NCI-H69 (cell line): ENCODE measurements at regions not wholly inside any gene's neighbourhood (a gene's known extent, or its start where the extent isn't known, plus 50 kb on each side); places are given as distances from the start of the nearest gene placed in this dataset.
"Not testable (repeated sequence)": the region's sequence is repeated elsewhere in the genome, so short reads cannot be mapped to it uniquely, and the experiment has no call there.

Source experiments
- DNase-seq: peaks from one replicate; lab custom pipeline; 2025; lab: John Stamatoyannopoulos, UW

DNA sequence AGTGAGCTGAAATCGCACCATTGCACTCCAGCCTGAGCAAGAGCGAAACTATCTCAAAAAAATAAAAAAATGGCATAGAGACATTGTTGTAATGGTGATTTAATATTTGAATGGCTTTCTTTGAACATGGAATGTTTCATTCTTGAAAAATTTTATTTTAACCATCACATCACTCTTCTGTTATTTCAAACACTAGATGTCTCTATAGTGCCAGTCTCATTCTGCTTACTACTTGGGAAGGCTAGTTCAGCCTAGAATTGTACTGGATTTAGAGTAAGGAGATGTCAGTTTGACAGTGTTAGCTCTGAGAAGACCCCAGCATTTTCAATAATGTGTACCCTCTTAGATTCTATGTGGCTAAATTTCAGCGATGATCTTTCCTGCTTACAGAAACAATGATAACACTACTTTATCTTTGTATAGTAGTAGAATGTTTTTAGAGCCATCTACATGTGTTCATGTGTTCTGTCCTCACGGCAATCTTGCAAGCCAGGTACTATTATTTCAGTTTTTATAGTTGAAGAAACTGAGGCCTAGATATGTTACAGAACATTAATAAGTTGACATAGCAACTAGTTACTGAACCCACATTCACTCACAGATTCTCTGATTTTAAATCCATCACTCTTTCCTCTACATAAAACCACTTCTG lies 142.9 kb upstream of the ZSWIM2 start:
- DNase-seq, result peak; percentile 20

DNA sequence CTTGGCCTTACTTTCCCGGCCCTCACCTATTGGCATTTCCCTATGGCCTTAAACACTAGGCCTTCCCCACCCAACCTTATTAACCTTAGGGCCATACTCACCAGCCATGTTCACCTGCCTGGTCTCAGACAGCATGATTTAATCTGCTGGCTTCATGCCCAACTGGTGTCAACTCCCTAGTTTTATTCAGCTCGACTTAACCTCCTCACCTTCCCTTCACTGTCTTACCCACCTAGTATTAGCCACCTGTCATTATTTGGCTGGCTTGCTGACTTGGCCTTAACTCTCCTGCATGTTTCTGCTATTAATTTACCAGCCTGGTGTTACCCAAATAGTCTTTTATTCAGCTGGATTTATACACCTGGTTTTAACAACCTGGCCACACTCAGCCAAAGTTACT lies 136.0 kb upstream of the ZSWIM2 start:
- DNase-seq, result peak; percentile 70

DNA sequence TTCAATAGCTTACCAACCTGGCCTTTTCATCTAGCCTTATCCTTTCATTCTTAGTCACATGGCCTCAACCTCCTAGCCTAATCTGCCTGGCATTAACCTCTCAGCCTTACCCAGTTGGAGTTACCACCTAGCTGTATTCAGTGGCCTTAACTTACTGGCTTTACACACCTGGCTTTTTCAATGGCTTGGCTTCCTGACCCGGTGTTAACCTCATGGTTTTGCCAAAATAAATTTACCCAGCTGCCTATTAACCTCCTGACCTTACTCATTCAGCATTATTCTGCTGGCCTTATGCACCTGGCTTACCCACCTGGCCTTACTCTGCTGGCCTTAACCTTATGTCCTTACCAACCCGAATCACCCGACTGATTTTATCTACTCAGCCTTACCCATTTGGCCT lies 135.5 kb upstream of the ZSWIM2 start:
- DNase-seq, result peak; percentile 24

DNA sequence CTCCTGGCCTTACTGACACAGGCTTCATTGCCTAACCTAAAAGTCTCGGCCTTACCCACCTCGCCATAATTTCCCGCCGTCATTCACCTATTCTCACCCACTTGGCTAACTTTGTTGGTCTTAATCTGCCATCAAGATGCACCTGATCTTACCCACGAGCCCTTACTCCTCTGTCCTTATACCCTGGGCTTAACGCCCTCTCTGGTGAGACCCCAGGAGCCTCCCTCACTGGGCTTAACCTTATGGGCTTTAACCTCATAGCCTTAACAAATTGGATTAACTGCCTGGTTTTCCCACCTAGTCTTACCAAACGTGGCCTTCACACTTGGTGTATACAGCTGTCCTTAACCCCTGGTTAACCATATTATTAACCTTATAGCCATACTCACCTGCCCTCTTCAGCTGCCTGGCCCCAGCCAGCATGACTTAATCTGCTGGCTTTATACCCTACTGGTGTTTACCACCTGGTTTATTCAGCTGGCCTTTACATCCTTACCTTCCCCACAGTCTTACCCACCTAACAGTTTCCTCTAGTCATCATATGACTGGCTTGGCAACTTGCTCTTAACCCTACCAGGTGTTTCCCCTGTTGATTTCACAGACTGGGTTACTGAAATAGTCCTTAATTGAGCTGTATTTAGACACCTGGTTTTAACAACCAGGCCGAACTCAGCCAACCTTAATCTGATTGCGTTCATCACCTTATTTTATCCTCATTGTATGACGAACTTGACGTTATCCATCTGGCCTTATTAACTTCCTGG lies 132.0 kb upstream of the ZSWIM2 start:
- DNase-seq, result peak; percentile 9

DNA sequence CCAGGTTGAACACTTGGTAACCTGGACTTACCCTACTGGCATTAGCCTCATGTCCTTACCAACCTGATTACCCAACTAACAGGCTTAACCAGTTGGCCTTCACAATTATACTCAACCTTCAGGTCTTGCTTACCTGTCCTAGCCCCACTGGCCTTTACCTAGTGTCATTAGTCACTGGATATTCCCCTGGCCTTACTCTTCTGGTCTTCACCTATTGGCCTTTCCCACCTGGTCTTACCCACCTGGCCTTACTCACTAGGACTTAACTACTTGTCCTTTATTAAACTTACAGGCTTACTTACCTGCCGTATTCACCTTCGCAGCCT lies 131.1 kb upstream of the ZSWIM2 start:
- no peak for DNase-seq

DNA sequence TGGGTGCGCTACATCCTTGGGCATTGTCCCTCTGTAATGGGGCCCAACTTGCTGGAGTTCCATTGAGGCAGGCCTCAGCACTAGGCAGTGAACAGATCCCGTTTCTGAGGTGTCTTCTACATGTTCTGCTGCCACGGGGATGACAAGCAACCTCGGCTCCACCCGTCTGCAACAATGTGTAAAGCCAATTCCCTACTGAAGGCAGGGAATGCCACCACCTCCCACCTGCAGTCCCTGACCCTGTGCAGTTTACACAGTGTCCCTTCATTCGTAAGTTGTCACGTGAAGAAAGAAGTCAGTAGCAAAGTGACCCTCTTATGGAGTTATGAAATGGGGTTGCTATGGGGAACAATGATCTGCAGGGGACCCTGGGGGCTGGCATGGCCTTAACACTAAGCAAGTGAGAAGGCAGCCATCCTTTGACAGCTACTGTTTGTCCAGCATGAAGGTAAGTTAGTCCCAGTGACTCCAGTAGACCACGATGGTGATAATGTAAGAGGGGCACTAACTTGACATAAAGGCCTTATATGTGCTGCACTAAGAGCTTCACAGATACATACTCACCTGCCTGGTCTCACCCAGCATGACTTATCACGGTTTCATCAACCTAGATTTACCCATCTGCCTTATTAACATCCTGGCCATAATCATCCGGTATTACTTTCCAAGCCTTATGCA lies 130.6 kb upstream of the ZSWIM2 start:
- DNase-seq, result no peak

DNA sequence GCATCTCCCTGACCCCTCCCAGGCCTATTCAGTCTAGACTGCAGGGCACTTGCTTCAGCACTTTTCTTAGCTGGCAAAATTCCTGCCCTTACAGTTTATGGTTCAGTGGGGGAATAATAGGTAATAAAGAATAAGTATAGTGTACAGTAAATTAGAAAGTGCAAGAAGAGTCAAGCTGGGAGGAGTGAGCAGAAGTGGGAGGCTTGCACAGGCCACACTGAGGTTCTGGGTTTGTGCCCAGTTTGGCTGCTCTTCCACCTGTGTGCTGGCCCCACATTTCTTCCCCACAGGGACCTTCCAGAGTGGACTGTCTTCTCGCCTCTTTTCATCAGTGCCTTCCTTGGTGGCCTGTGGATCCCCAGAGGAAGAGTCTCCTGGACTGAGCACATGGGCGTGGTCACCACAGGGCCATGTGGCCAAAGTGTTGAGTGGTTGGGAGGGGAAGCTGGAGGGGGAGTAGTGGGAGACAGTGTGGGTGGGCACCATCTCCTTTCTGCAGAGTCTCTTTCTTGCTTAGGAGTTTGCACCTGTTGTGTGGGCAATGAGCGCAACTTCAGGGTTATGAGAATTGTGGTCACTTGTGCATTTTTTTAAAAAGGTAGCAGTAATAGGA lies 128.6 kb upstream of the ZSWIM2 start:
- peak; percentile 47 for DNase-seq

DNA sequence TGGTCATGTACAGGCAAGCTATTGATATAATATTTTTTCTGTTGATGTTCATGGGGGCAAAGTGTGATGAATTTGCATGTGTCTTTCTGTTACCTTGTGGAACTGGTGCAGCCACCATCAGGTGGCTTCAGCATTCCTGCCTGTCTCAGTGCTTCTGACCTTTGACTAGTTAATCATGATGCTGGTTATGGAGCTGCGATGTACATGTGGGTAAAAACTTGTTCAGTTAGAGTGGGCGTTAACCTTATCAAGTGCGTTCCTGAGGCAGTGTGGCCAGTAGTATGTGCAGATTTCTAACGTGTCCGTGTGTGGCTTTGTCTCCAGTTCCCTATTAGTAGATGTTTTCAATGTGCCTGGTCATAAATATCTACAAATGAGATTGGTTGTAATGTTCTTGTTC lies 127.4 kb upstream of the ZSWIM2 start:
- DNase-seq, result no peak

DNA sequence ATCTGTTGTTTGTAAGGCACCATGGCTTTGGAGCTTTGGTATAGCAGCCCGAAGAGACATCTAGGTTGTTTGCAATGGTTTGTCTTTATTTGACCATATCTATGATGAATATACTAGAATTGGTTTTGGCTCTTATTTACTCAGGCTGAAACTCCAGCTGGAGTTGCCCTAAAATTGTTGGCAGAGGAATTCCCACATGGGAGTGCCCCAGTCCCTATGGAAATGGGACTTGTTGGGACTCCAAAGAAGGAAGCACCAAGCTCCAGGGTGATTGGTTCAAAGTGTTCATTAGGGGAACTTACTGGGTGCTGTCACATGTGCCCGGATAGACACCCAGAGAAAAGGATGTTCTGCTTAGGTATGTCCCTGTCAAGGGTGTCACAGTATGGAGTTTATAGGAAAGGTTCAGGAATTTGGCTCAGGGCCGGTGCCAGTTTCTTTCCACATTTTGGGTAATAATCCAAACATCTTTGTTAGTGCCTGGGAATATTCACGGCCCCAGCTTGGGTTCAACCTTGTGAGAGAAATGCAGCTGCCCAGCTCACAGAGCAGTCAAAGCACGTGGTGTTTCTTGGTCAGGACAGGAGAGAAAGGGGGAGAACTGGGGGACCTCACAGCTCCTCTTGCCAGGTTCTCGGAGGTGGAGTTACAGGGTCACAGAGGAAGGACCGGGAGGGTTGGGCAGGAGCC lies 123.5 kb upstream of the ZSWIM2 start:
- DNase-seq, result no peak

DNA sequence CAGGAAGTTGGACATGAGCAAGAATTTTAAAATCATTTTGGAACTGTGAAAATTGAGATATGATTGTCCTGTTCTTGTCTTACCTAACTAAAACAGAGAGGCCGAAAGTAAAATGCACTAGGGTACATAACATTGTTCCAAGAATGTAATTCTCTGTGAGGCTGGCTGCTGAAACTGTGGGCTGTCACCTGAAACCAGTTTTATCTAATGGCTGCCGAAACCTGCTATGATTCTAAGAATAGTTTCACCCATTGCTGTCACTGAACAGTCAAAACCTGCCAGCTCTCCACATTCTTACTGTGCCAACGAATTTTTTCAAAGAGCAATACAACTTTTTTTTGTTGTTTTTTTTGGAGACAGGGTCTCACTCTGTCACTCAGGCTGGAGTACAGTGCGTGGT lies 119.3 kb upstream of the ZSWIM2 start:
- DNase-seq, result no peak

DNA sequence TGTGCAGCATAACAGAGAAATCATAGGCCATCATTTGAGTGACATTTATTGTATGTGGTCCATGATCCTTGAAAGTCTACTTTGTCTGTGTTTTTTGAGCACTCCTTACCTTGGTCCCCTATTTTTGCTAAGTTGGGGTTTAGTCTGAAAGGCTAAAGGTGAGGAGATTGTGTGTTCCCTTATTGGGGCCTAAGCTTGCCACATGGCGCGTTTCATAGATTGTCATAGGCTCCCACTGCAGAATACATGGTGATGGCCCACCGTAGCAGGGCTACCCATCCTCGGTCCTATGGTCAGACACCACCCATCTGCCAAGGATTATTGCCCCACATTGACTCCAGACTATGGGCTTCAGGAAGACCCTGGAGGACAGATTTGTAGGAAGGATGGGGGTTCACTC lies 117.0 kb upstream of the ZSWIM2 start:
- DNase-seq, result no peak

DNA sequence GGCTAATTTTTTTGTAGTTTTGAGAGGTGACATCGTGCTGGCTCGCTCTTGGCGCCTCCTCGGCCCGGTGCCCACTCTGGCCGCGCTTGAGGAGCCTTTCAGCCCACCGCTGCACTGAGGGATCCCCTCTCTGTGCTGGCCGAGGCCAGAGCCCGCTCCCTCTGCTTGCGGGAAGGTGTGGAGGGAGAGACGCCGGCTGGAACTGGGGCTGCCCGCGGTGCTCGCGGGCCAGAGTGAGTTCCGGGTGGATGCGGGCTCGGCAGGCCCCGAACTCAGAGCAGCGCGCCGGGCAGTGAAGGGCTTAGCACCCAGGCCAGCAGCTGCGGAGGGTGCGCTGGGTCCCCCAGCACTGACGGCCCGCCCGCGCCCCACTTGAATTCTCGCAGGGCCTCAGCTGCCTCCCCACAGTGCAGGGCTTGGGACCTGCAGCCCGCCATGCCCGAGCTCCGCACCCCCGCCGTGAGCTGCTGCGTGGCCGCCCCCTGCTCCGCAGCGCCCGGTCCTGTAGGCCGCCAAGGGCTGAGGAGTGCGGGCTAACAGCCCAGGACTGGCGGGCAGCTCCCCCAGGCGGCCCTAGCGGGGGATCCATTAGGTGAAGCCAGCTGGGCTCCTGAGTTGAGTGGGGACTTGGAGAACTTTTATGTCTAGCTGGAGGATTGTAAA lies 113.2 kb upstream of the ZSWIM2 start:
- DNase-seq, result no peak

DNA sequence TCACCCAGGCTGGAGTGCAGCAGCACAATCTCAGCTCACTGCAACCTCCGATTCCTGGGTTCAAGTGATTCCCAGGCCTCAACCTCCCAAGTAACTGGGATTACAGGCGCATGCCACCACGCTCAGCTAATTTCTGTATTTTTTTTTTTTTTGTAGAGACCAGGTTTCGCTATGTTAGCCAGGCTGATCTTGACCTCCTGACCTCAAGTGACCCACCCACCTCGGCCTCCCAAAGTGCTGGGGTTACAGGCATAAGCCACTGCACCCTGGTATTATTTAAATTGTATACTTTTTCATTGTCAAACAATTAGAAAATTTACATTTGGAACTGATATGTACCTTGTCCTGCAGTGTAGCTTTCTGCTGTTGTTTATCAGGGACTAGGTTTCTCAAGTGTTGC lies 111.3 kb upstream of the ZSWIM2 start:
- DNase-seq, result not testable (repeated sequence)

DNA sequence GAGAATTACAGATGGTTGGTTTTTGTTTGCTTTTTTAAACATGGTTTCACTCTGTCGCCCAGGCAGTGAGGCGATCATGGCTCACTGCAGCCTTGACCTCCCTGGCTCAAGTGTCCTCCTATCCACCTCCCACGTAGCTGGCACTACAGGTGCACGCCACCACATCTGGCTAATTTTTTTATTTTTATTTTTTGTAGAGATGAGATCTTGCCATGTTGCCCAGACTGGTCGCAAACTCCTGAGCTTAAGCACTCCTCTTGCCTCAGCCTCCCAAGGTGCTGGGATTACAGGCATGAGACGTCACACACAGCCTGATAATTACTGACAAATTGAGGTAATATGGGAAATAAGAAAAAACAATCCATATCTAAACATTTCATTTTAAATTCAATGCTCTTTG lies 110.5 kb upstream of the ZSWIM2 start:
- DNase-seq, result no peak

DNA sequence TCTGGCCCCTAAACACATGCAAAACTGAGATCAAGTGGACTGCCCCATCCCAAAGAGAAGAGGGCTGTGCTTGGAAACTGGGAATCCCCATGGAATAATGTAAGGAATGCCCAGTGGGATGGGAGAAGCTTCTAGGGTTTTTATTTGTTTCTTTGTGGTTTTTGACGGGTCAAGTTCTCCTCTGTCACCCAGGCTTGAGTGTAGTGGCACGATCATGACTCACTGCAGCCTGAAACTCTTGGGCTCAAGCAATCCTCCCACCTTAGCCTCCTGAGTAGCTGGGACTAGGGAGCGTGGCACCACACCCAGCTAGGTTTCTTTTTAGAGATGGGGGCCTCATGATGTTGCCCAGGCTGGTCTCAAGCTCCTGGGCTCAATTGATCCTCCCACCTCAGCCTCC lies 101.7 kb upstream of the ZSWIM2 start:
- DNase-seq, result no peak

DNA sequence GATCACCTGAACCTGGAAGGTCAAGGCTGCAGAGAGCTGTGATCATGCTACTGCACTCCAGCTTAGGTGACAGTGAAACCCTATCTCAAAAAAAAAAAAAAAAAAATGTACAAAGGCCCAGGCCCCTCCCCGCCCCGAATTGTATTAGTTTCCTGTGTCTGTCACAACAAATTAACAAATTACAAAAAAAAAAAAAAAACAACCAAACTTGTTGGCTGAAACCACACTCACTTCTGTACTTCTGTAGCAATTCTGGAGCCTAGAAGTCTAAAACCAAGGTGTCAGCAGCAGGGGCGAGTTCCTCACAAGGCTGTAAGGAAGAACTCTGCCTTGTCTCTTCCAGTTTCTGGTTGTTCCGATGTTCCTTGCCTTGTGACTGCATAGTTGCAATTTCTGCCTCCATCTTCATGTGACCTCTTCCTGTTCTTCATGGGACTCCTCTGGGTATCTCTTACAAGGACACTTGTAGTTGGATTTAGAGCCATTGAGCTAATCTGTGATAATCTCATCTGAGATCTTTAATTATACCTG lies 100.8 kb upstream of the ZSWIM2 start:
- DNase-seq, result no peak

DNA sequence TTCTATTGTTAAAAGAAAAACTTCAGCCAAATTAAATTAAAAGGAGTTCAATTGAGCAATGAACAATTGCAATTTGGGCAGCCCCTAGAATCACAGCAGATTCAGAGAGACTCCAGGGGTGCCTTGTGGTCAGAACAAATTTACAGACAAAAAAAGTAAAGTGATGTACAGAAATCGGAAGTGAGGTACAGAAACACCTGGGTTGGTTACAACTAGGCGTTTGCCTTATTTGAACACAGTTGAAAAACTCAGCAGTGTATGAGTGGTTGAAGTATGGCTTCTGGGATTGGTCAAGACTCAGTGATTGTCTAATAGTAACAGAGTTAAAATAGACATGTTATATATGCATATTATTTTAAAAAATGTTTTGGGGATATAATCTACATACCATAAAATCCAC lies 98.5 kb upstream of the ZSWIM2 start:
- no peak for DNase-seq

DNA sequence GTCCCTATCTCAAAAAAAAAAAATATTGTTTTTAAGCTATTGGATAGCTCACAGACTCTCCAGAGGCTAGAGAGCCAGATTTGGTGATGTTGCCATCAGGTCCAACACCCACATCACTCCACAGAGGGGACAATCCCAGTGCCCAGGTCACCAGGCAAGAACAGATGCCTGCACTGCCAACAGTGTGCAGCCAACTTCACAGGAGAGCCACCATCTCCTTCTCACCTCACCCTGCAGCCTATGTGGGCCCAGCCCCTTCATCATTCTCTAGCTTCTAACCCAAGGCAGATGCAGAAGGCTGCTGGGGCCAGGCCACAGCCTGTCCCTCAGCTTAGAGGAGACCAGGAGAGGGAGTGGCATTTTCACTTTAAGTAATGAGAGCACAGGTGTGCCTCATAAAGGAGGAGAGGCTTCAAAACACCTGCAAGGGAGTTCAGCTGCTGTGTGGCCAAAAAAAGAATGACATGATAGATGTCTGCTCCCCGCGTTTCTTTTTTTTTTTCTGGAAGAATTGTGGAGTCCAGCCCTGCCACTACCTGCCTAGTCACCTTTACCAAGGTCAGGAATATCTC lies 98.0 kb upstream of the ZSWIM2 start:
- DNase-seq, result peak; percentile 63

DNA sequence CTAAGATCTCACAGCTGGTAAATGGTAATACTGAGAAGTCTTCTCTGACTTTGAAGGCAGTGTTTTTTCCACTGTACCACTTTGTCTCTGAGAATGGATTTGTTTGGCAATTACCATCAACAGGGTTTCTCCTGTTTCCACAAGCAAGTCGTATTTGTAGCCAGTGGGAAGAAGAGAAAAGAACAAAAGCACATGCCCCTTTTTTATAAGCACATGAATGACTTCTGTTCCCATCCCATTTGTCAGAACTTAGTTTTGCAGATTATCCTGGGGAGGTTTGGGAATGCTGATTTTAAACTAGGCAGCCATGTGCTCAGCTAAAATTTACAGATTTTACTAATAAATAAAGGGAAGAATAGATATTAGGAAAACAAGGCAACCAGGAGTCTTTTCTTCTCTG lies 92.9 kb upstream of the ZSWIM2 start:
- DNase-seq, result no peak

DNA sequence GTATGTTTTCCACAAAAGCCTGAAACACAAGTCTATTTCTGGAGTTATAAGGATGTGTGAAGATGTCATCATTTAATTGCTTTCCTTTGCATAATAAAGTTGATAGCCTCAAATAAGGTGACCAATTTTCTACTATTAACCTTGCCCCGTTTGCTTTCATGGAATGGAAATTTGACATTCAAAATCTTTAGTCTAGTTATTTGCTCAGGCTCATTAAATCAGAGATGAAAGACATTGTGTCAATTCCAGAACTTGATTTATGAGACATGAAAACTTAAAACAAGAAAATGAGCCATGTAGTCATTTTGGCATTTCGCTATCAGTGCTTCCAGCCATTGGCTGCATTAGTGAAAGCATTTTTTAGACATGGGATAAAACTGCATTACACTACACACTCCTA lies 91.5 kb upstream of the ZSWIM2 start:
- DNase-seq, result peak; percentile 83

DNA sequence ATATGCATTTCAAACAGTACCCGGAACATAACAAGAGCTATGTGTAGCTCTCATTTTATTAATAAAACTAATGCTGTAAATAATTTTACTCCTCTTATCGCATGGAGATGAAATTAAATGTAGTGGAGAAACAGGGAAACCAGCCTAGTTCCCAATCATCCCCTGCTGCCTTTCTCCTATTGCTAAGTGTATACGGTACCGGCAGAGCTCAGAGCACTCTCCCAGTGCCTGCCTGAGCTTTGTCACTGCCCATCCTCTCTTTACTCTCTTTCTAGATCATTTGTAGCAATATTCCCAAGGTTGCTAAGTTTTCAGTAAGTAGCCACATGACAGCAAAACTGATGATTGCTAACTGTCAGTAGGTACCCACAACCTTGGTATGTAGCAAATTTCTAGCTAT lies 85.5 kb upstream of the ZSWIM2 start:
- DNase-seq, result peak; percentile 2
